K562 (cell line): ENCODE measurements at regions not wholly inside any gene's neighbourhood (a gene's known extent, or its start where the extent isn't known, plus 50 kb on each side); places are given as distances from the start of the nearest gene placed in this dataset.

Experiments
- ATAC-seq: fragments of 200-7000 bp; cut with Tn5 transposase; 3 replicates; pipeline ENCODE4 v1.9.1; 2020; ENCODE audit warnings: moderate library complexity
- BruUV-seq: library from RNA; stranded (reverse); fragments of 400-500 nt; replicated peaks from 2 replicates; lab custom pipeline; 2021; lab: Mats Ljungman, UMichigan
- CTCF ChIA-PET: fragments of 300-600 bp; formaldehyde crosslinking; extraction: SDS; loops from one replicate; lab custom pipeline; 2021; ENCODE audit warnings: low intra/inter-chr PET ratio; lab: Yijun Ruan, JAX
- POLR2A ChIA-PET: fragments of 300-600, 350-650 bp; sonication (Branson Sonifier 250); formaldehyde crosslinking; extraction: SDS; loops from one replicate; lab custom pipeline; 2021; ENCODE audit warnings: antibody characterized with exemption, inconsistent platforms; lab: Yijun Ruan, JAX
- DNase-seq, 4 experiments: peaks; one replicate each; pipeline versions ENCODE4 v3.0.0 to v3.0.0-alpha.2; 2011 to 2018; ENCODE audit warnings: low spot score in 3 of 4, mixed read lengths in 3 of 4; ENCODE audit errors: extremely low read depth in 1 of 4
- FAIRE-seq: peaks from 2 replicates; lab custom pipeline; 2011; peaks lifted over from hg19 to GRCh38; lab: Jason Lieb, UNC
- H2AFZ ChIP-seq: 2 replicates; pipeline ENCODE4 v1.6.0; 2011; ENCODE audit warnings: low read depth, low read length, control low read depth, inconsistent platforms
- H3K27ac ChIP-seq: fragments of 200-600 bp; 3 replicates; pipeline ENCODE4 v1.8.0; 2011; ENCODE audit warnings: low read depth, mild to moderate bottlenecking, control low read depth, inconsistent platforms, low read length, moderate library complexity, mixed read lengths; ENCODE audit errors: extremely low read depth
- H3K27me3 ChIP-seq, 2 experiments: fragments of 300-600 bp in 1 of 2; 2 replicates in 1 of 2; 3 replicates in 1 of 2; pipeline versions ENCODE4 v1.6.0 to v1.8.0; 2011; ENCODE audit warnings: inconsistent platforms in 2 of 2, low read length in 2 of 2, mild to moderate bottlenecking in 1 of 2, mixed read lengths in 1 of 2, moderate library complexity in 1 of 2; ENCODE audit not compliant: control insufficient read depth in 2 of 2, insufficient read depth in 2 of 2
- H3K36me3 ChIP-seq: fragments of 300-600 bp; 3 replicates; pipeline ENCODE4 v1.8.0; 2011; ENCODE audit warnings: mild to moderate bottlenecking, low read length, inconsistent platforms; ENCODE audit not compliant: control insufficient read depth, insufficient read depth
- H3K4me1 ChIP-seq, 2 experiments: fragments of 200-600 bp in 1 of 2; replicated peaks in 1 of 2; 2 replicates in 1 of 2; 3 replicates in 1 of 2; pipeline versions ENCODE4 v1.5.1 to v1.8.0; 2011; ENCODE audit warnings: inconsistent platforms in 2 of 2, low read length in 2 of 2, mild to moderate bottlenecking in 1 of 2, mixed read lengths in 1 of 2, moderate library complexity in 1 of 2; ENCODE audit not compliant: control insufficient read depth in 2 of 2, insufficient read depth in 2 of 2
- H3K4me2 ChIP-seq: 2 replicates; pipeline ENCODE4 v1.6.1; 2011; ENCODE audit warnings: low read length, control low read depth, inconsistent platforms, mixed read lengths; ENCODE audit not compliant: insufficient read depth
- H3K4me3 ChIP-seq: fragments of 200-600 bp; sonication (generic), shearing (Covaris generic); 2 replicates; pipeline ENCODE4 v1.5.1; 2016; ENCODE audit warnings: control low read depth, inconsistent platforms
- H3K79me2 ChIP-seq: fragments of 200-600 bp; 3 replicates; pipeline ENCODE4 v1.8.0; 2011; ENCODE audit warnings: low read length, inconsistent platforms; ENCODE audit not compliant: control insufficient read depth, insufficient read depth
- H3K9ac ChIP-seq, 2 experiments: 2 replicates each; pipeline versions ENCODE4 v1.6.0 to v1.6.1; 2011; ENCODE audit warnings: low read depth in 2 of 2, low read length in 2 of 2, control low read depth in 1 of 2, inconsistent platforms in 1 of 2, mild to moderate bottlenecking in 1 of 2, mixed read lengths in 1 of 2; ENCODE audit not compliant: insufficient read depth in 1 of 2
- H3K9me1 ChIP-seq: one replicate; pipeline ENCODE4 v1.6.0; 2011; ENCODE audit warnings: inconsistent platforms, mild to moderate bottlenecking, low read length, moderate library complexity; ENCODE audit not compliant: control insufficient read depth, insufficient read depth
- H3K9me3 ChIP-seq: replicated peaks from 2 replicates; pipeline ENCODE4 v1.5.1; 2011; ENCODE audit warnings: low read depth, low read length, inconsistent platforms; ENCODE audit not compliant: control insufficient read depth, insufficient read depth
- H4K20me1 ChIP-seq: replicated peaks from 2 replicates; pipeline ENCODE4 v1.6.1; 2011; ENCODE audit warnings: low read length, inconsistent platforms, mixed read lengths; ENCODE audit not compliant: control insufficient read depth, insufficient read depth
- ATF4 ChIP-seq: fragments of 450-650 bp; formaldehyde crosslinking; IDR thresholded peaks from 2 replicates; pipeline ENCODE4 v1.4.0; 2022; ENCODE audit warnings: mild to moderate bottlenecking, moderate library complexity
- CTBP1 ChIP-seq: fragments of 450-650 bp; IDR thresholded peaks from 2 replicates; pipeline ENCODE4 v1.6.1; 2016; ENCODE audit warnings: borderline replicate concordance
- HOMEZ ChIP-seq: fragments of 250-450 bp; sonication (Bioruptor Pico); IDR thresholded peaks from 2 replicates; pipeline ENCODE4 v1.4.0; 2020; ENCODE audit warnings: mild to moderate bottlenecking, moderate library complexity
- MBD1 ChIP-seq: fragments of 250-450 bp; sonication (Bioruptor Pico); IDR thresholded peaks from 2 replicates; pipeline ENCODE4 v1.8.0; 2022; ENCODE audit warnings: inconsistent platforms
- SNIP1 ChIP-seq: fragments of 450-650 bp; IDR thresholded peaks from 2 replicates; pipeline ENCODE4 v1.7.1; 2017; ENCODE audit warnings: low read depth, mild to moderate bottlenecking
- SP1 ChIP-seq: sonication (generic); formaldehyde crosslinking; IDR thresholded peaks from 2 replicates; pipeline ENCODE4 v1.8.1; 2022; ENCODE audit warnings: mild to moderate bottlenecking, missing genetic modification reagents
- TCF7 ChIP-seq: sonication (generic); IDR thresholded peaks from 2 replicates; pipeline ENCODE4 v1.6.1; 2016; ENCODE audit warnings: antibody characterized with exemption, borderline replicate concordance
- TCF7L2 ChIP-seq: fragments of 150-350 bp; IDR thresholded peaks from 2 replicates; pipeline ENCODE4 v1.6.1; 2016; ENCODE audit warnings: low read depth, mild to moderate bottlenecking, low read length, moderate library complexity
- ZC3H8 ChIP-seq: fragments of 450-650 bp; IDR thresholded peaks from 2 replicates; pipeline ENCODE4 v1.6.1; 2017
- ZNF609 ChIP-seq: sonication (generic); formaldehyde crosslinking; IDR thresholded peaks from 2 replicates; pipeline ENCODE4 v1.8.1; 2023; ENCODE audit warnings: missing genetic modification reagents, mild to moderate bottlenecking, borderline replicate concordance
- ZNF780A ChIP-seq: fragments of 250-450 bp; sonication (Bioruptor Pico); IDR thresholded peaks from 2 replicates; pipeline ENCODE4 v1.5.0; 2021; ENCODE audit warnings: mild to moderate bottlenecking
- WGBS: fragments of 100-300 bp; shearing (Covaris generic); methylation state at CpG from one replicate; pipeline ENCODE4 v1.1.6; 2016; ENCODE audit warnings: low coverage, mixed read lengths; ENCODE audit not compliant: insufficient coverage; ENCODE audit errors: missing lambda C conversion rate; 5-methylcytosine and 5-hydroxymethylcytosine counted together
- in situ Hi-C: fragments of 300-500 bp; cut with MboI; formaldehyde crosslinking; loops from 4 replicates; pipeline ENCODE4 v1.15.0; 2018; ENCODE audit warnings: inconsistent platforms, mixed read lengths
- intact Hi-C: fragments of 100-400 bp; cut with micrococcal nuclease; formaldehyde crosslinking; loops from 2 replicates; pipeline ENCODE4 v1.14.2; 2022

- intact Hi-C loops, result no loop called here
- POLR2A ChIA-PET, result interaction anchor here (1.2 kb wide), 1 partner anchor 49 kb away, joined by 3 read pairs; no protein-coding TSS in a partner anchor
- WGBS, result 0% methylated on average over 6 of the region's 6 CpGs
- TF ChIP-seq CTBP1 (no peak), ZC3H8 (no peak), ZNF609 (CRISPR knock-in tag) (no peak), HOMEZ (CRISPR knock-in tag) (no peak), MBD1 (CRISPR knock-in tag) (no peak), ZNF780A (CRISPR knock-in tag) (no peak), SNIP1 (no peak), TCF7L2 (no peak), SP1 (CRISPR knock-in tag) (no peak), ATF4 (CRISPR knock-in tag) (no peak), TCF7 (no peak)
Observed at GRCh38 chr7:19919261-19920095, 146.1 kb upstream of the TMEM196 start.

More at GRCh38 chr7:19919261-19920095, 146.1 kb upstream of the TMEM196 start:
- DNase-seq, result no peak
- H2AFZ ChIP-seq, result no peak overlapping the region
- no peak overlapping the region for H3K4me2 ChIP-seq
- in situ Hi-C loops, result no loop called here
- H3K4me3 ChIP-seq, result no peak overlapping the region
- CTCF ChIA-PET, result no interaction called here
- H3K9me3 ChIP-seq, result no peaks in the 10 kb centered on the region
- H4K20me1 ChIP-seq, result no peaks in the 10 kb centered on the region
- H3K36me3 ChIP-seq, result no peaks in the 10 kb centered on the region
- H3K27me3 ChIP-seq, result no peaks in the 10 kb centered on the region
- no peaks in the 10 kb centered on the region for H3K4me1 ChIP-seq
- no peak for ATAC-seq
- H3K9me1 ChIP-seq, result no peaks in the 10 kb centered on the region
- no peak overlapping the region for H3K27ac ChIP-seq
- BruUV-seq, result no TSS peak
- H3K79me2 ChIP-seq, result no peaks in the 10 kb centered on the region
- FAIRE-seq, result no peak
- H3K9ac ChIP-seq, result no peak overlapping the region
